Cardiac fibroblast (primary cell): ENCODE measurements at regions not wholly inside any gene's neighbourhood (a gene's known extent, or its start where the extent isn't known, plus 50 kb on each side); places are given as distances from the start of the nearest gene placed in this dataset.

Experiments
- DNase-seq, 2 donors: peaks; one replicate each; pipeline versions ENCODE4 v3.0.0 to v3.0.0-alpha.2; 2010; ENCODE audit warnings: low read depth in 2 of 2
- H3K4me3 ChIP-seq, 2 donors: replicated peaks in 1 of 2; 1 replicate in 1 of 2; 2 replicates in 1 of 2; pipeline ENCODE4 v1.5.1; 2011; ENCODE audit warnings: low read depth in 2 of 2, low read length in 2 of 2, mild to moderate bottlenecking in 2 of 2, moderate library complexity in 1 of 2
- CTCF ChIP-seq: IDR thresholded peaks from one replicate; pipeline ENCODE4 v1.5.1; 2011; ENCODE audit warnings: low read depth, mild to moderate bottlenecking, low read length, inconsistent platforms

DNA sequence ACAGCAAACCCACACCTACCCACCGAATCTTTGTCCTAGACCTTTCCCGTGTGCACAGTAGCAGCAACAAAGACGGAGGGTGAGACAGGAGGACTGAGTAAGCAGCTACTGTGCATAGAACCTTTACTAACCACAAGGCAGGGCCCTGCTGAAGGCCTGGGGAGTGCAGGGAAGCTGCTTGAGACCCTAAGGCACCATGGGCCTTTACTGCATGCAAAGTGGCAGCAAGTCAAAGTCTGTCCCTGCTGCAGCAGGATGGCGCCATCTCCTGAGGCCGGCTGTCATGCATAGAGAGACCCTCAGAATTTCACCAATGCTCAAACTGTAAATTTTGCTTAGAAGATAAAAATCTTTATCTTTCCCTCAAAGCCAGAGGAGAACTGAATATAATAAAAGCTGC, 610.5 kb downstream of the ACTR3B start:
- TF ChIP-seq CTCF, result no peak
- DNase-seq, result no peak
- H3K4me3 ChIP-seq, result no peak overlapping the region

DNA sequence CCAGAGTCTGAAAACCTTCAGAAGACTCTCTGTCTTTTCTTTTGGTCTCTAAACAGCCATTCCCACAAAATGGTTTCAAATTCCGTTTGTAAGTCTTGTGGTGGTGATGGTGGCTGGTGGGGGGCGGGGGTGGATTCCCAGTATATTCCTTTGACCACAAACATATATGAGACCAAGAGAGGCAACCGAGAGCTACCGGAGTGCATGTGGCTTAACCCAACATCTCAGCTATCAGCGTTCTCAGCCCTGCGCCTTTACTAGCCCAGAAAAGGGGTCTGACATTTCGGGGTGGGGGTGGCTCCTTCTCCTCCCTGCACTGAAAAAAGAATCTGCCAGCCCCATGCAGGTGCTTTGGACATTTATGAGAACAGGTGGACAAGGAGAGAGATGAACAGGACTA, 621.1 kb downstream of the ACTR3B start:
- TF ChIP-seq CTCF, result no peak
- DNase-seq, result no peak
- no peak overlapping the region for H3K4me3 ChIP-seq

DNA sequence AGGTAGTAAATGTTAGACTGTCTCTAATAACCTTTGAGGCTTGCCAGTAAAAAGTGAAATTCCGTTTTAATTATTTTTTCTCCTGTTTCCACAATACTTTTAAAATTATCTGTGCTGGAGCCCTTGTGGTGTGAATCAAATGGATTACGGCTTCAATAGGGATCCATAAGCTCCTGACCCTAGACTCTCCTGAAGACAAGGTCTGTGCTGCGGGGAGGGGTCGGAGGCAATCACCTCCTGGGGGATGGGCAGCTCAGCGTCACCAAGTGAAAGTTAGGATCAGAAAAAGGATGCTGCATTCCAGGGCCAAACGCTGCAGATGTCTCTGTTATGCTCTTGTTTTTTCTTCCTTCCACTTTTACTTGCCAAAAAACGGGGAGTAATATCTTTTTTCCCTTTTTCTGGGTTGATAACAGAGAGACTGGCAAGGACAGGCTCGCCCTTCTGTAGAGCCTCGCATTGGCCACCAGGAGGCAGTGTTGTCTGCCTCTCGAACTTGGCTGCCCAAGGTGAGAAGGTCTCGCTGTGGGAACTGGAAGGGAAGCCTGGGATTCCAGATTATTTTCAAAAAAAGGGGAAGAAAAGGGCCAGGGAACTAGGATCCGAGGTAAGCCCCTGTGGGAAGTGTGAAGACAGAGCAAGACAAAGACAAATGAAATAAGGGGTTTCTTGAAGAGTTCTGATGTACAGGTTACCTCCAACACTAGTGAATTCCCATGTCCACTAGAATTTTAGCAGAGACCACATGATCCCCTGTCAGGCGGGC, 621.9 kb downstream of the ACTR3B start:
- H3K4me3 ChIP-seq, result no peak overlapping the region
- peak; percentile 36 for TF ChIP-seq CTCF
- DNase-seq, result no peak

- no peak overlapping the region for H3K4me3 ChIP-seq
- TF ChIP-seq CTCF, result no peak
- DNase-seq, result no peak
Measured at GRCh38 chr7:153382641-153383101, 623.1 kb downstream of the ACTR3B start.

DNA sequence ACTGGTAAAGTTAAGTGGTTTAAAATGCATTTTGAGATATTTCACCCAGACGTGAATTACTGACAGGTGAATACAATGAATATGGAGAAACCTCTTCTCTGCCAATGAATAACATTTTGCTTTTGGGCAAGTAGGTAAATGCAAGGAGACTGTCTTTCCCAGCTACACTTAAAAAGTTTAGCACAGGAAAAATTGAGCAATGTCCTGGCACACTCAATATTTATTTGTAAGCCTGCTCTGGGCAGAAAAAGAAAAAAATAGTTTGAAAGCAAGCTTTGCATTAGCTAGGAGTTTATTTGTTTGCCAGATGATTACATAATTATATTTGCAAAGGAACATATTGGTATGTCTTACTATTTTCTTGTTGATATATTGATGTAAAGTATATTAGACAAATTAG, 624.2 kb downstream of the ACTR3B start:
- no peak overlapping the region for H3K4me3 ChIP-seq
- TF ChIP-seq CTCF, result no peak
- no peak for DNase-seq

- DNase-seq, result no peak
- no peak for TF ChIP-seq CTCF
- H3K4me3 ChIP-seq, result no peak overlapping the region
Measured at GRCh38 chr7:153385502-153385901, 626.0 kb downstream of the ACTR3B start.

DNA sequence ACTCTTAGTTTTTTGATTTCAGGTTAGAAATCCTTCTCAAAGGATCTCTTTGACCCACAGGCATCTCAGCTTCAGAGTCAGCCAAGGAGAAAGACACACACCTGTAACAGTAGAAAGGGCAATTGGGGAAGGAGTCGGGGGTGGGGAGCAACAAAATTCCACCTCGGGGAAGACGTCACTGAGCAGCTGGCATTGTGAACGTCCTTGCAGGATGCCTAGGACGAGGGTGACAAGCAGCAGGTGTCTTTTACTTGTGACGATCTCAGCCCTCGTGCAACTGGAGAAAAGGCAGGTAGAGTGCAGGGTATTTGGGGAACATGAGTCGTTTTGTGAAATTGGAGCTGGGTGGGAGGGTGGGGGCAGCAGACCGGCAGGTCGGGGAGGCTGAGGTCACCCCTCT, 627.0 kb downstream of the ACTR3B start:
- no peak overlapping the region for H3K4me3 ChIP-seq
- no peak for TF ChIP-seq CTCF
- no peak for DNase-seq
